ENCODE measurements at regions not wholly inside any gene's neighbourhood (a gene's known extent, or its start where the extent isn't known, plus 50 kb on each side); places are given as distances from the start of the nearest gene placed in this dataset.

- no peak for TF ChIP-seq FOXP2 (optimal IDR thresholded peaks at IDR 0.05; ENCODE audit: borderline replicate concordance, extremely low read depth, extremely low read length, insufficient read depth)
- no peak for TF ChIP-seq TAF1 (IDR thresholded peaks at IDR 0.05; ENCODE audit: borderline replicate concordance, insufficient read depth, low read length)
- TF ChIP-seq, protein P1, sequence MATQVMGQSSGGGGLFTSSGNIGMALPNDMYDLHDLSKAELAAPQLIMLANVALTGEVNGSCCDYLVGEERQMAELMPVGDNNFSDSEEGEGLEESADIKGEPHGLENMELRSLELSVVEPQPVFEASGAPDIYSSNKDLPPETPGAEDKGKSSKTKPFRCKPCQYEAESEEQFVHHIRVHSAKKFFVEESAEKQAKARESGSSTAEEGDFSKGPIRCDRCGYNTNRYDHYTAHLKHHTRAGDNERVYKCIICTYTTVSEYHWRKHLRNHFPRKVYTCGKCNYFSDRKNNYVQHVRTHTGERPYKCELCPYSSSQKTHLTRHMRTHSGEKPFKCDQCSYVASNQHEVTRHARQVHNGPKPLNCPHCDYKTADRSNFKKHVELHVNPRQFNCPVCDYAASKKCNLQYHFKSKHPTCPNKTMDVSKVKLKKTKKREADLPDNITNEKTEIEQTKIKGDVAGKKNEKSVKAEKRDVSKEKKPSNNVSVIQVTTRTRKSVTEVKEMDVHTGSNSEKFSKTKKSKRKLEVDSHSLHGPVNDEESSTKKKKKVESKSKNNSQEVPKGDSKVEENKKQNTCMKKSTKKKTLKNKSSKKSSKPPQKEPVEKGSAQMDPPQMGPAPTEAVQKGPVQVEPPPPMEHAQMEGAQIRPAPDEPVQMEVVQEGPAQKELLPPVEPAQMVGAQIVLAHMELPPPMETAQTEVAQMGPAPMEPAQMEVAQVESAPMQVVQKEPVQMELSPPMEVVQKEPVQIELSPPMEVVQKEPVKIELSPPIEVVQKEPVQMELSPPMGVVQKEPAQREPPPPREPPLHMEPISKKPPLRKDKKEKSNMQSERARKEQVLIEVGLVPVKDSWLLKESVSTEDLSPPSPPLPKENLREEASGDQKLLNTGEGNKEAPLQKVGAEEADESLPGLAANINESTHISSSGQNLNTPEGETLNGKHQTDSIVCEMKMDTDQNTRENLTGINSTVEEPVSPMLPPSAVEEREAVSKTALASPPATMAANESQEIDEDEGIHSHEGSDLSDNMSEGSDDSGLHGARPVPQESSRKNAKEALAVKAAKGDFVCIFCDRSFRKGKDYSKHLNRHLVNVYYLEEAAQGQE (IDR thresholded peaks at IDR 0.05; ENCODE audit: insufficient read depth in 1 of 2, low read depth in 2 of 2, low read length in 2 of 2) = no peak
- TF ChIP-seq POLR2AphosphoS5 (IDR thresholded peaks at IDR 0.05; ENCODE audit: low read depth, low read length) = no peak
- TF ChIP-seq SIN3A (IDR thresholded peaks at IDR 0.05; ENCODE audit: borderline replicate concordance, insufficient read depth, low read length) = no peak
Observed at GRCh38 chr10:20988357-20988983, 91.4 kb upstream of the NEBL start.

DNA sequence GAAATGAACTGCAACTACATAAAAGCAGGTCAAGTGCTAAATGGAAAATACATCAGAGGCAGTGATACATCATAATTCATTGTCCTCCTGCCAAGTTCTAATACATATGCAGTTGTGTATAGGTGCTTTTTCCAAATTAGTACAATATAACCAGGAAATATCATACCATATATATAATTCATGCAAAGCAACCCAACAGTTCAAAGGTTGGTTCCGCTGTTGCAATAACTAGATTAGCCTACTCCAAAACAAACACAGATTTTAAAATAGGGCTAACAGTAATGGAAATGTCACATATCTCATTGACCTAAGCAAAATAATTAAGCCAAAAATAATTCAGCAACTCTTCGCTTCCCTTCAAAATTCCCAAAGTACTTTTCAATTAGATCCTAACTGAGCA is 88.9 kb upstream of the NEBL start:
- TF ChIP-seq TAF1 (IDR thresholded peaks at IDR 0.05; ENCODE audit: borderline replicate concordance, insufficient read depth, low read length) (no peak), POLR2AphosphoS5 (IDR thresholded peaks at IDR 0.05; ENCODE audit: low read depth, low read length) (no peak), SIN3A (IDR thresholded peaks at IDR 0.05; ENCODE audit: borderline replicate concordance, insufficient read depth, low read length) (no peak), FOXP2 (optimal IDR thresholded peaks at IDR 0.05; ENCODE audit: borderline replicate concordance, extremely low read depth, extremely low read length, insufficient read depth) (no peak)
- TF ChIP-seq, protein P1 (IDR thresholded peaks at IDR 0.05; ENCODE audit: insufficient read depth in 1 of 2, low read depth in 2 of 2, low read length in 2 of 2) = no peak

- no peak for TF ChIP-seq TAF1 (IDR thresholded peaks at IDR 0.05; ENCODE audit: borderline replicate concordance, insufficient read depth, low read length)
- TF ChIP-seq, protein P1 (IDR thresholded peaks at IDR 0.05; ENCODE audit: insufficient read depth in 1 of 2, low read depth in 2 of 2, low read length in 2 of 2) = no peak
- no peak for TF ChIP-seq FOXP2 (optimal IDR thresholded peaks at IDR 0.05; ENCODE audit: borderline replicate concordance, extremely low read depth, extremely low read length, insufficient read depth)
- TF ChIP-seq SIN3A (IDR thresholded peaks at IDR 0.05; ENCODE audit: borderline replicate concordance, insufficient read depth, low read length) = no peak
- no peak for TF ChIP-seq POLR2AphosphoS5 (IDR thresholded peaks at IDR 0.05; ENCODE audit: low read depth, low read length)
Observed at GRCh38 chr10:20984662-20985061, 87.6 kb upstream of the NEBL start.

GRCh38 chr10:20981419-20981953 is 84.4 kb upstream of the NEBL start:
- TF ChIP-seq POLR2AphosphoS5 (IDR thresholded peaks at IDR 0.05; ENCODE audit: low read depth, low read length) (no peak), FOXP2 (optimal IDR thresholded peaks at IDR 0.05; ENCODE audit: borderline replicate concordance, extremely low read depth, extremely low read length, insufficient read depth) (no peak), TAF1 (IDR thresholded peaks at IDR 0.05; ENCODE audit: borderline replicate concordance, insufficient read depth, low read length) (no peak), SIN3A (IDR thresholded peaks at IDR 0.05; ENCODE audit: borderline replicate concordance, insufficient read depth, low read length) (no peak)
- TF ChIP-seq, protein P1 (IDR thresholded peaks at IDR 0.05; ENCODE audit: insufficient read depth in 1 of 2, low read depth in 2 of 2, low read length in 2 of 2) = no peak

Data from PFSK-1 (cell line).